ENCODE measurements at regions not wholly inside any gene's neighbourhood (a gene's known extent, or its start where the extent isn't known, plus 50 kb on each side); places are given as distances from the start of the nearest gene placed in this dataset.

GRCh38 chr10:108465871-108466641 lies 1301.5 kb upstream of the SORCS1 start:
- H3K4me3 ChIP-seq (ENCODE audit: low read depth, low read length) = no peak overlapping the region
- TF ChIP-seq CTCF (IDR thresholded peaks at IDR 0.05; ENCODE audit: borderline replicate concordance, insufficient read depth, low read depth, low read length) = no peak

- TF ChIP-seq CTCF (IDR thresholded peaks at IDR 0.05; ENCODE audit: borderline replicate concordance, insufficient read depth, low read depth, low read length) = no peak
- H3K4me3 ChIP-seq (ENCODE audit: low read depth, low read length) = no peak overlapping the region
Observed at GRCh38 chr10:108462005-108462404, 1297.5 kb upstream of the SORCS1 start.

- no peak for TF ChIP-seq CTCF (IDR thresholded peaks at IDR 0.05; ENCODE audit: borderline replicate concordance, insufficient read depth, low read depth, low read length)
- no peak overlapping the region for H3K4me3 ChIP-seq (ENCODE audit: low read depth, low read length)
Observed at GRCh38 chr10:108454793-108455192, 1290.3 kb upstream of the SORCS1 start.

GRCh38 chr10:108454224-108454623 lies 1289.7 kb upstream of the SORCS1 start:
- no peak for TF ChIP-seq CTCF (IDR thresholded peaks at IDR 0.05; ENCODE audit: borderline replicate concordance, insufficient read depth, low read depth, low read length)
- H3K4me3 ChIP-seq (ENCODE audit: low read depth, low read length) = no peak overlapping the region

- no peak overlapping the region for H3K4me3 ChIP-seq (ENCODE audit: low read depth, low read length)
- no peak for TF ChIP-seq CTCF (IDR thresholded peaks at IDR 0.05; ENCODE audit: borderline replicate concordance, insufficient read depth, low read depth, low read length)
Observed at GRCh38 chr10:108453166-108453565, 1288.7 kb upstream of the SORCS1 start.

- TF ChIP-seq CTCF (IDR thresholded peaks at IDR 0.05; ENCODE audit: borderline replicate concordance, insufficient read depth, low read depth, low read length) = no peak
- no peak overlapping the region for H3K4me3 ChIP-seq (ENCODE audit: low read depth, low read length)
Observed at GRCh38 chr10:108452533-108452932, 1288.0 kb upstream of the SORCS1 start.

- H3K4me3 ChIP-seq (ENCODE audit: low read depth, low read length) = no peak overlapping the region
- TF ChIP-seq CTCF (IDR thresholded peaks at IDR 0.05; ENCODE audit: borderline replicate concordance, insufficient read depth, low read depth, low read length) = no peak
Observed at GRCh38 chr10:108450280-108450679, 1285.8 kb upstream of the SORCS1 start.
